Activated naive CD8-positive, alpha-beta T cell treated with anti-CD3 and anti-CD28 coated beads for 36 hours (primary cell): ENCODE measurements at regions not wholly inside any gene's neighbourhood (a gene's known extent, or its start where the extent isn't known, plus 50 kb on each side); places are given as distances from the start of the nearest gene placed in this dataset.

ENCODE experiments used
- DNase-seq: peaks from one replicate; pipeline ENCODE4 v3.0.0; 2021
- H3K27ac Mint-ChIP-seq: one replicate; pipeline ENCODE4 v1.8.0; 2022; ENCODE audit warnings: mild to moderate bottlenecking, moderate library complexity, mixed read lengths
- H3K27me3 Mint-ChIP-seq: one replicate; pipeline ENCODE4 v1.8.0; 2022; ENCODE audit warnings: mild to moderate bottlenecking, mixed read lengths
- H3K36me3 Mint-ChIP-seq: one replicate; pipeline ENCODE4 v1.8.0; 2021; ENCODE audit warnings: mild to moderate bottlenecking, mixed read lengths
- H3K4me1 Mint-ChIP-seq: one replicate; pipeline ENCODE4 v1.8.0; 2021; ENCODE audit warnings: mixed read lengths
- H3K4me3 Mint-ChIP-seq: one replicate; pipeline ENCODE4 v1.8.0; 2022; ENCODE audit warnings: mild to moderate bottlenecking, moderate library complexity, mixed read lengths
- H3K9me3 Mint-ChIP-seq: one replicate; pipeline ENCODE4 v1.8.0; 2022; ENCODE audit warnings: mixed read lengths

GRCh38 chr4:182126603-182127002, 116.6 kb upstream of the TENM3 start:
- Mint-ChIP-seq H3K36me3 (no peaks in the 10 kb centered on the region), H3K27ac (no peak overlapping the region), H3K9me3 (peaks cover 8% of the 10 kb centered on the region), H3K27me3 (no peaks in the 10 kb centered on the region), H3K4me1 (no peaks in the 10 kb centered on the region), H3K4me3 (no peak overlapping the region)
- no peak for DNase-seq

GRCh38 chr4:182133033-182133432, 110.2 kb upstream of the TENM3 start:
- H3K4me1 Mint-ChIP-seq = no peaks in the 10 kb centered on the region
- H3K36me3 Mint-ChIP-seq = no peaks in the 10 kb centered on the region
- H3K9me3 Mint-ChIP-seq = no peaks in the 10 kb centered on the region
- H3K4me3 Mint-ChIP-seq = no peak overlapping the region
- H3K27ac Mint-ChIP-seq = no peak overlapping the region
- no peak for DNase-seq
- peaks cover 25% of the 10 kb centered on the region for H3K27me3 Mint-ChIP-seq

- no peak for DNase-seq
- H3K27ac Mint-ChIP-seq = no peak overlapping the region
- no peaks in the 10 kb centered on the region for H3K36me3 Mint-ChIP-seq
- peaks cover 37% of the 10 kb centered on the region for H3K27me3 Mint-ChIP-seq
- H3K9me3 Mint-ChIP-seq = no peaks in the 10 kb centered on the region
- peaks cover 2% of the 10 kb centered on the region for H3K4me1 Mint-ChIP-seq
- H3K4me3 Mint-ChIP-seq = no peak overlapping the region
Measured at GRCh38 chr4:182134261-182134660, 108.9 kb upstream of the TENM3 start.

GRCh38 chr4:182136201-182136600, 107.0 kb upstream of the TENM3 start:
- no peak for DNase-seq
- no peak overlapping the region for H3K4me3 Mint-ChIP-seq
- no peak overlapping the region for H3K27ac Mint-ChIP-seq
- H3K27me3 Mint-ChIP-seq = peaks cover 55% of the 10 kb centered on the region
- H3K36me3 Mint-ChIP-seq = no peaks in the 10 kb centered on the region
- H3K4me1 Mint-ChIP-seq = peaks cover 4% of the 10 kb centered on the region
- H3K9me3 Mint-ChIP-seq = no peaks in the 10 kb centered on the region

GRCh38 chr4:182137343-182137742, 105.9 kb upstream of the TENM3 start:
- H3K4me1 Mint-ChIP-seq = peaks cover 4% of the 10 kb centered on the region
- no peaks in the 10 kb centered on the region for H3K9me3 Mint-ChIP-seq
- no peak overlapping the region for H3K27ac Mint-ChIP-seq
- H3K27me3 Mint-ChIP-seq = peaks cover 67% of the 10 kb centered on the region
- H3K36me3 Mint-ChIP-seq = no peaks in the 10 kb centered on the region
- DNase-seq = no peak
- H3K4me3 Mint-ChIP-seq = no peak overlapping the region

- Mint-ChIP-seq H3K4me3 (peak overlapping the region; percentile 56), H3K36me3 (no peaks in the 10 kb centered on the region)
- no peak for DNase-seq
Measured at GRCh38 chr4:182139491-182139890, 103.7 kb upstream of the TENM3 start.

GRCh38 chr4:182140547-182140946, 102.7 kb upstream of the TENM3 start:
- H3K4me3 Mint-ChIP-seq = no peak overlapping the region
- H3K27me3 Mint-ChIP-seq = peaks cover 82% of the 10 kb centered on the region
- H3K27ac Mint-ChIP-seq = no peak overlapping the region
- H3K36me3 Mint-ChIP-seq = no peaks in the 10 kb centered on the region
- H3K4me1 Mint-ChIP-seq = peaks cover 15% of the 10 kb centered on the region
- H3K9me3 Mint-ChIP-seq = no peaks in the 10 kb centered on the region
- DNase-seq = no peak

More at GRCh38 chr4:182139491-182139890, 103.7 kb upstream of the TENM3 start:
- peaks cover 14% of the 10 kb centered on the region for H3K4me1 Mint-ChIP-seq
- H3K27me3 Mint-ChIP-seq = peaks cover 79% of the 10 kb centered on the region
- no peaks in the 10 kb centered on the region for H3K9me3 Mint-ChIP-seq
- no peak overlapping the region for H3K27ac Mint-ChIP-seq

GRCh38 chr4:182141061-182141460, 102.1 kb upstream of the TENM3 start:
- Mint-ChIP-seq H3K9me3 (no peaks in the 10 kb centered on the region), H3K27me3 (peaks cover 85% of the 10 kb centered on the region), H3K4me1 (peaks cover 15% of the 10 kb centered on the region), H3K36me3 (no peaks in the 10 kb centered on the region), H3K4me3 (no peak overlapping the region), H3K27ac (no peak overlapping the region)
- no peak for DNase-seq

- H3K27ac Mint-ChIP-seq = no peak overlapping the region
- H3K36me3 Mint-ChIP-seq = no peaks in the 10 kb centered on the region
- peaks cover 87% of the 10 kb centered on the region for H3K27me3 Mint-ChIP-seq
- H3K4me1 Mint-ChIP-seq = peaks cover 15% of the 10 kb centered on the region
- no peaks in the 10 kb centered on the region for H3K9me3 Mint-ChIP-seq
- no peak overlapping the region for H3K4me3 Mint-ChIP-seq
- DNase-seq = no peak
Measured at GRCh38 chr4:182142176-182143085, 100.8 kb upstream of the TENM3 start.

- Mint-ChIP-seq H3K9me3 (no peaks in the 10 kb centered on the region), H3K4me3 (peak overlapping the region; percentile 61), H3K4me1 (peaks cover 15% of the 10 kb centered on the region), H3K36me3 (no peaks in the 10 kb centered on the region), H3K27me3 (peaks cover 85% of the 10 kb centered on the region), H3K27ac (no peak overlapping the region)
- DNase-seq = no peak
Measured at GRCh38 chr4:182143086-182143821, 99.9 kb upstream of the TENM3 start.

- no peak overlapping the region for H3K27ac Mint-ChIP-seq
- peaks cover 77% of the 10 kb centered on the region for H3K27me3 Mint-ChIP-seq
- H3K4me1 Mint-ChIP-seq = peaks cover 14% of the 10 kb centered on the region
- H3K9me3 Mint-ChIP-seq = no peaks in the 10 kb centered on the region
- no peak for DNase-seq
- H3K36me3 Mint-ChIP-seq = no peaks in the 10 kb centered on the region
- peak overlapping the region; percentile 61 for H3K4me3 Mint-ChIP-seq
Measured at GRCh38 chr4:182143822-182144625, 99.2 kb upstream of the TENM3 start.

- H3K27ac Mint-ChIP-seq = no peak overlapping the region
- H3K27me3 Mint-ChIP-seq = peaks cover 74% of the 10 kb centered on the region
- peak overlapping the region; percentile 25 for H3K4me3 Mint-ChIP-seq
- peaks cover 11% of the 10 kb centered on the region for H3K4me1 Mint-ChIP-seq
- H3K36me3 Mint-ChIP-seq = no peaks in the 10 kb centered on the region
- no peaks in the 10 kb centered on the region for H3K9me3 Mint-ChIP-seq
- DNase-seq = peak; percentile 18
Measured at GRCh38 chr4:182144626-182145333, 98.4 kb upstream of the TENM3 start.

- H3K9me3 Mint-ChIP-seq = no peaks in the 10 kb centered on the region
- H3K27ac Mint-ChIP-seq = no peak overlapping the region
- H3K27me3 Mint-ChIP-seq = peaks cover 72% of the 10 kb centered on the region
- peaks cover 11% of the 10 kb centered on the region for H3K4me1 Mint-ChIP-seq
- no peaks in the 10 kb centered on the region for H3K36me3 Mint-ChIP-seq
- peak overlapping the region; percentile 25 for H3K4me3 Mint-ChIP-seq
- no peak for DNase-seq
Measured at GRCh38 chr4:182145334-182145905, 97.8 kb upstream of the TENM3 start.

GRCh38 chr4:182147391-182147790, 95.8 kb upstream of the TENM3 start:
- Mint-ChIP-seq H3K27ac (no peak overlapping the region), H3K9me3 (no peaks in the 10 kb centered on the region), H3K4me3 (no peak overlapping the region), H3K27me3 (peaks cover 58% of the 10 kb centered on the region), H3K36me3 (no peaks in the 10 kb centered on the region), H3K4me1 (peaks cover 11% of the 10 kb centered on the region)
- DNase-seq = no peak
